HG03457 (cell line): ENCODE measurements at regions not wholly inside any gene's neighbourhood (a gene's known extent, or its start where the extent isn't known, plus 50 kb on each side); places are given as distances from the start of the nearest gene placed in this dataset.
"Not testable (repeated sequence)": the region's sequence is repeated elsewhere in the genome, so short reads cannot be mapped to it uniquely, and the experiment has no call there.

ENCODE experiments used
- ATAC-seq: cut with Tn5 transposase; IDR thresholded peaks from one replicate; pipeline ENCODE4 v1.9.1; 2021; ENCODE audit warnings: moderate number of reproducible peaks; ENCODE audit not compliant: unreplicated experiment

- ATAC-seq = no peak
Observed at GRCh38 chr11:98725471-98725870, 295.3 kb upstream of the CNTN5 start.

- ATAC-seq = no peak
Observed at GRCh38 chr11:98728421-98728820, 292.3 kb upstream of the CNTN5 start.

- ATAC-seq = no peak
Observed at GRCh38 chr11:98729118-98729517, 291.6 kb upstream of the CNTN5 start.

- no peak for ATAC-seq
Observed at GRCh38 chr11:98732947-98733346, 287.8 kb upstream of the CNTN5 start.

- ATAC-seq = not testable (repeated sequence)
Observed at GRCh38 chr11:98733378-98733777, 287.4 kb upstream of the CNTN5 start.

- no peak for ATAC-seq
Observed at GRCh38 chr11:98734686-98735085, 286.1 kb upstream of the CNTN5 start.

- no peak for ATAC-seq
Observed at GRCh38 chr11:98736833-98737232, 283.9 kb upstream of the CNTN5 start.

- no peak for ATAC-seq
Observed at GRCh38 chr11:98740321-98740720, 280.4 kb upstream of the CNTN5 start.

- not testable (repeated sequence) for ATAC-seq
Observed at GRCh38 chr11:98763446-98763845, 257.3 kb upstream of the CNTN5 start.

- no peak for ATAC-seq
Observed at GRCh38 chr11:98766903-98767302, 253.8 kb upstream of the CNTN5 start.

- not testable (repeated sequence) for ATAC-seq
Observed at GRCh38 chr11:98770046-98770445, 250.7 kb upstream of the CNTN5 start.

- ATAC-seq = no peak
Observed at GRCh38 chr11:98771791-98772190, 249.0 kb upstream of the CNTN5 start.

- no peak for ATAC-seq
Observed at GRCh38 chr11:98772893-98773292, 247.9 kb upstream of the CNTN5 start.

- no peak for ATAC-seq
Observed at GRCh38 chr11:98793276-98793675, 227.5 kb upstream of the CNTN5 start.

GRCh38 chr11:98798333-98798732 is 222.4 kb upstream of the CNTN5 start:
- no peak for ATAC-seq

GRCh38 chr11:98800696-98801095 is 220.1 kb upstream of the CNTN5 start:
- no peak for ATAC-seq

- ATAC-seq = no peak
Observed at GRCh38 chr11:98828986-98829708, 191.6 kb upstream of the CNTN5 start.

- ATAC-seq = no peak
Observed at GRCh38 chr11:98829971-98830370, 190.8 kb upstream of the CNTN5 start.

GRCh38 chr11:98834776-98835175 is 186.0 kb upstream of the CNTN5 start:
- no peak for ATAC-seq

GRCh38 chr11:98835335-98835734 is 185.4 kb upstream of the CNTN5 start:
- no peak for ATAC-seq

GRCh38 chr11:98836156-98836555 is 184.6 kb upstream of the CNTN5 start:
- ATAC-seq = no peak

GRCh38 chr11:98842187-98842586 is 178.6 kb upstream of the CNTN5 start:
- ATAC-seq = no peak

- ATAC-seq = no peak
Observed at GRCh38 chr11:98862169-98862568, 158.6 kb upstream of the CNTN5 start.
